ENCODE measurements at regions not wholly inside any gene's neighbourhood (a gene's known extent, or its start where the extent isn't known, plus 50 kb on each side); places are given as distances from the start of the nearest gene placed in this dataset.
"Not testable (repeated sequence)": the region's sequence is repeated elsewhere in the genome, so short reads cannot be mapped to it uniquely, and the experiment has no call there.

- in situ Hi-C loops (cut with HindIII; ENCODE audit: low sequenced_read_pairs), result no loop called here
- no peak for TF ChIP-seq CTCF (IDR thresholded peaks at IDR 0.05; ENCODE audit: low read depth, low read length, missing control alignments)
- no peak for DNase-seq (ENCODE audit: low read depth)
- no peak overlapping the region for H3K4me3 ChIP-seq (ENCODE audit: low read depth, low read length)
Measured at GRCh38 chr16:66176111-66176510, 190.4 kb upstream of the CDH5 start.

GRCh38 chr16:66175636-66176035 lies 190.9 kb upstream of the CDH5 start:
- in situ Hi-C loops (cut with HindIII; ENCODE audit: low sequenced_read_pairs), result no loop called here
- H3K4me3 ChIP-seq (ENCODE audit: low read depth, low read length), result no peak overlapping the region
- no peak for TF ChIP-seq CTCF (IDR thresholded peaks at IDR 0.05; ENCODE audit: low read depth, low read length, missing control alignments)
- no peak for DNase-seq (ENCODE audit: low read depth)

- no peak for TF ChIP-seq CTCF (IDR thresholded peaks at IDR 0.05; ENCODE audit: low read depth, low read length, missing control alignments)
- no peak for DNase-seq (ENCODE audit: low read depth)
- no peak overlapping the region for H3K4me3 ChIP-seq (ENCODE audit: low read depth, low read length)
- in situ Hi-C loops (cut with HindIII; ENCODE audit: low sequenced_read_pairs), result no loop called here
Measured at GRCh38 chr16:66175058-66175457, 191.4 kb upstream of the CDH5 start.

GRCh38 chr16:66173796-66174195 lies 192.7 kb upstream of the CDH5 start:
- H3K4me3 ChIP-seq (ENCODE audit: low read depth, low read length); DNase-seq (ENCODE audit: low read depth); in situ Hi-C loops (cut with HindIII; ENCODE audit: low sequenced_read_pairs): not testable (repeated sequence)

GRCh38 chr16:66173181-66173580 lies 193.3 kb upstream of the CDH5 start:
- in situ Hi-C loops (cut with HindIII; ENCODE audit: low sequenced_read_pairs); DNase-seq (ENCODE audit: low read depth); H3K4me3 ChIP-seq (ENCODE audit: low read depth, low read length): not testable (repeated sequence)

GRCh38 chr16:66172463-66172862 lies 194.0 kb upstream of the CDH5 start:
- in situ Hi-C loops (cut with HindIII; ENCODE audit: low sequenced_read_pairs), result no loop called here
- no peak for DNase-seq (ENCODE audit: low read depth)
- H3K4me3 ChIP-seq (ENCODE audit: low read depth, low read length), result no peak overlapping the region
- no peak for TF ChIP-seq CTCF (IDR thresholded peaks at IDR 0.05; ENCODE audit: low read depth, low read length, missing control alignments)

- in situ Hi-C loops (cut with HindIII; ENCODE audit: low sequenced_read_pairs), result no loop called here
- TF ChIP-seq CTCF (IDR thresholded peaks at IDR 0.05; ENCODE audit: low read depth, low read length, missing control alignments), result no peak
- H3K4me3 ChIP-seq (ENCODE audit: low read depth, low read length), result no peak overlapping the region
- no peak for DNase-seq (ENCODE audit: low read depth)
Measured at GRCh38 chr16:66171578-66171977, 194.9 kb upstream of the CDH5 start.

GRCh38 chr16:66170989-66171388 lies 195.5 kb upstream of the CDH5 start:
- DNase-seq (ENCODE audit: low read depth), result no peak
- no peak for TF ChIP-seq CTCF (IDR thresholded peaks at IDR 0.05; ENCODE audit: low read depth, low read length, missing control alignments)
- H3K4me3 ChIP-seq (ENCODE audit: low read depth, low read length), result no peak overlapping the region
- in situ Hi-C loops (cut with HindIII; ENCODE audit: low sequenced_read_pairs), result no loop called here

Measured in astrocyte of the cerebellum (primary cell).